Erythroblast (primary cell): ENCODE measurements at regions not wholly inside any gene's neighbourhood (a gene's known extent, or its start where the extent isn't known, plus 50 kb on each side); places are given as distances from the start of the nearest gene placed in this dataset.

Experiments used
- GATA1 ChIP-seq: IDR thresholded peaks from 2 replicates; pipeline ENCODE4 v1.6.1; 2011; ENCODE audit warnings: low read depth, mild to moderate bottlenecking, control low read depth, low read length, moderate library complexity
- POLR2A ChIP-seq: IDR thresholded peaks from 2 replicates; pipeline ENCODE4 v1.6.1; 2011; ENCODE audit warnings: mild to moderate bottlenecking, low read length

GRCh38 chr16:64880994-64881393 is 240.9 kb downstream of the CDH11 start:
- TF ChIP-seq POLR2A (no peak), GATA1 (no peak)
